Endothelial cell of umbilical vein (primary cell): ENCODE measurements at regions not wholly inside any gene's neighbourhood (a gene's known extent, or its start where the extent isn't known, plus 50 kb on each side); places are given as distances from the start of the nearest gene placed in this dataset.

Experiments used
- BruUV-seq: library from RNA; stranded (reverse); fragments of 400-500 nt; replicated peaks from 2 replicates; lab custom pipeline; 2021; lab: Mats Ljungman, UMichigan
- CTCF ChIA-PET: fragments of 300-600, 350-600 bp; sonication (Branson Sonifier 250); formaldehyde crosslinking; loops from one replicate; lab custom pipeline; 2021; ENCODE audit warnings: antibody characterized with exemption, inconsistent platforms; lab: Charles Lee
- POLR2A ChIA-PET: fragments of 300-600, 350-600 bp; sonication (Branson Sonifier 250); formaldehyde crosslinking; loops from one replicate; lab custom pipeline; 2021; ENCODE audit warnings: antibody characterized with exemption, inconsistent platforms; lab: Charles Lee
- DNase-seq: peaks from one replicate; pipeline ENCODE4 v3.0.0-alpha.2; 2011; ENCODE audit warnings: low read depth, low spot score
- FAIRE-seq: peaks from 2 replicates; lab custom pipeline; 2011; peaks lifted over from hg19 to GRCh38; lab: Jason Lieb, UNC
- H2AFZ ChIP-seq: 2 replicates; pipeline ENCODE4 v1.6.0; 2012; ENCODE audit warnings: low read depth, low read length, control low read depth, inconsistent platforms
- H3K27ac ChIP-seq: 2 replicates; pipeline ENCODE4 v1.5.1; 2011; ENCODE audit warnings: low read depth, mild to moderate bottlenecking, control low read depth, low read length, moderate library complexity; ENCODE audit not compliant: insufficient read depth
- H3K27me3 ChIP-seq, 2 experiments: 2 replicates each; pipeline versions ENCODE4 v1.6.0 to v1.6.1; 2011; ENCODE audit warnings: low read length in 2 of 2, mixed read lengths in 1 of 2; ENCODE audit not compliant: control insufficient read depth in 2 of 2, insufficient read depth in 2 of 2
- H3K36me3 ChIP-seq, 2 experiments: 2 replicates in 1 of 2; 3 replicates in 1 of 2; pipeline ENCODE4 v1.5.1; 2011; ENCODE audit warnings: low read length in 2 of 2, mild to moderate bottlenecking in 1 of 2, moderate library complexity in 1 of 2; ENCODE audit not compliant: control insufficient read depth in 2 of 2, insufficient read depth in 2 of 2; ENCODE audit errors: extremely low read depth in 1 of 2
- H3K4me1 ChIP-seq: 3 replicates; pipeline ENCODE4 v1.5.1; 2011; ENCODE audit warnings: mild to moderate bottlenecking, low read length; ENCODE audit not compliant: control insufficient read depth, insufficient read depth; ENCODE audit errors: extremely low read depth
- H3K4me2 ChIP-seq: 2 replicates; pipeline ENCODE4 v1.6.1; 2011; ENCODE audit warnings: low read length, control low read depth, mixed read lengths; ENCODE audit not compliant: insufficient read depth
- H3K4me3 ChIP-seq, 3 experiments: fragments of 200-600 bp in 1 of 3; sonication (generic), shearing (Covaris generic) in 1 of 3; replicated peaks in 1 of 3; 2 replicates each; pipeline ENCODE4 v1.5.1; 2011 to 2016; ENCODE audit warnings: control low read depth in 3 of 3, low read length in 3 of 3, mild to moderate bottlenecking in 2 of 3, inconsistent platforms in 1 of 3, low read depth in 1 of 3, moderate library complexity in 1 of 3; ENCODE audit not compliant: insufficient read depth in 1 of 3
- H3K79me2 ChIP-seq: 2 replicates; pipeline ENCODE4 v1.6.0; 2012; ENCODE audit warnings: low read length, inconsistent platforms; ENCODE audit not compliant: control insufficient read depth, insufficient read depth
- H3K9ac ChIP-seq: replicated peaks from 2 replicates; pipeline ENCODE3; 2011; ENCODE audit warnings: low read length, control low read depth; ENCODE audit not compliant: insufficient read depth; ENCODE audit errors: extremely low read depth
- H3K9me1 ChIP-seq: replicated peaks from 3 replicates; pipeline ENCODE4 v1.6.0; 2011; ENCODE audit warnings: mild to moderate bottlenecking, low read length; ENCODE audit not compliant: control insufficient read depth, insufficient read depth; ENCODE audit errors: extremely low read depth
- H3K9me3 ChIP-seq: replicated peaks from 2 replicates; pipeline ENCODE4 v1.5.1; 2012; ENCODE audit warnings: low read length, inconsistent platforms; ENCODE audit not compliant: control insufficient read depth, insufficient read depth
- H4K20me1 ChIP-seq: replicated peaks from 2 replicates; pipeline ENCODE3; 2011; ENCODE audit warnings: mild to moderate bottlenecking, low read length; ENCODE audit not compliant: control insufficient read depth, insufficient read depth; ENCODE audit errors: extremely low read depth
- EZH2 ChIP-seq: IDR thresholded peaks from 2 replicates; pipeline ENCODE4 v1.6.1; 2012; ENCODE audit warnings: borderline replicate concordance, low read depth, mild to moderate bottlenecking, moderate library complexity, low read length, inconsistent platforms; ENCODE audit not compliant: severe bottlenecking
- FOS ChIP-seq: IDR thresholded peaks from 2 replicates; pipeline ENCODE4 v1.6.1; 2011; ENCODE audit warnings: mild to moderate bottlenecking, low read length, moderate library complexity, borderline replicate concordance; ENCODE audit not compliant: insufficient read depth
- GATA2 ChIP-seq: IDR thresholded peaks from 2 replicates; pipeline ENCODE4 v1.7.0; 2011; ENCODE audit warnings: low read depth, mild to moderate bottlenecking, moderate library complexity, mixed read lengths, low read length; ENCODE audit not compliant: insufficient read length, insufficient read depth
- JUN ChIP-seq: IDR thresholded peaks from 2 replicates; pipeline ENCODE4 v1.6.1; 2011; ENCODE audit warnings: borderline replicate concordance, low read depth; ENCODE audit not compliant: insufficient read length, insufficient read depth
- MYC ChIP-seq: IDR thresholded peaks from one replicate; pipeline ENCODE4 v1.6.1; 2011; ENCODE audit warnings: mild to moderate bottlenecking, low read depth, low read length
- POLR2A ChIP-seq: IDR thresholded peaks from 2 replicates; pipeline ENCODE4 v1.6.1; 2012; ENCODE audit warnings: low read depth, mild to moderate bottlenecking, control low read depth, low read length
- POLR2AphosphoS5 ChIP-seq: IDR thresholded peaks from 2 replicates; pipeline ENCODE4 v1.6.1; 2012; ENCODE audit warnings: low read depth, mild to moderate bottlenecking, control low read depth, low read length, moderate library complexity; ENCODE audit not compliant: insufficient read depth
- dilution Hi-C: fragments of 300-500 bp; cut with MboI; formaldehyde crosslinking; loops from one replicate; pipeline ENCODE4 v1.15.0; 2019; ENCODE audit warnings: low sequenced_read_pairs; ENCODE audit not compliant: extremely low pct_ligation_motif_present
- intact Hi-C: fragments of 100-400 bp; cut with micrococcal nuclease; formaldehyde crosslinking; loops from one replicate; pipeline ENCODE4 v1.10.0; 2022
- TF ChIP-seq, protein P1 (sequence below), 2 donors: IDR thresholded peaks; 1 replicate in 1 of 2; 2 replicates in 1 of 2; pipeline ENCODE4 v1.5.1; 2011; ENCODE audit warnings: low read length in 2 of 2, mild to moderate bottlenecking in 2 of 2, moderate library complexity in 2 of 2, control low read depth in 1 of 2, inconsistent platforms in 1 of 2, low read depth in 1 of 2; ENCODE audit not compliant: insufficient read depth in 1 of 2; ENCODE audit errors: extremely low read depth in 1 of 2
- TF ChIP-seq, protein P2 (sequence below): IDR thresholded peaks from 2 replicates; pipeline ENCODE4 v1.6.1; 2011; ENCODE audit not compliant: insufficient read depth, insufficient read length

DNA sequence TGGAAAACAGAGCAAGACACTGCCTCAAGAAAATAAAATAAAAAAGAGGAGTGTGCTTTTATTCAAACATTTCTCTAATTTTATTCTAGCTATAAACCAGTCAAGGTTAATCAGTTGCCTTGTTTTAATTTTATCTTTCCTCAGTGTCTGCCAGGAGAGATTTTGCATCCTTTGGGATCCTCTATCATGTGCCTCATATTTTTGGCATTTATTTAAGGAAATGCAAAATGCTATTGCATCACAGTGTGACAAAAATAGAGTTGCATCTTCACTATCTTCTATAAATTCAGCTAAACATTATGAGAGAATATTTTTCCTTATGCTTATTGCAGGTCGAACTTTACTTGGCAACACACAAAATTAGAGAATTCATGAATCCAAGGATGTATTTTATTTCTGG lies 639.0 kb upstream of the KLF12 start:
- Histone ChIP-seq H2AFZ (no peak overlapping the region), H3K9me1 (no peaks in the 10 kb centered on the region), H4K20me1 (no peaks in the 10 kb centered on the region), H3K4me2 (no peak overlapping the region), H3K4me3 (no peak overlapping the region), H3K4me1 (no peaks in the 10 kb centered on the region), H3K9me3 (no peaks in the 10 kb centered on the region), H3K79me2 (no peaks in the 10 kb centered on the region), H3K27me3 (no peaks in the 10 kb centered on the region), H3K27ac (no peak overlapping the region), H3K36me3 (no peaks in the 10 kb centered on the region), H3K9ac (no peak overlapping the region)
- POLR2A ChIA-PET, result no interaction called here
- intact Hi-C loops, result loop anchor here (10.0 kb wide), 1 partner anchor 332 kb away; no protein-coding TSS in a partner anchor
- dilution Hi-C loops, result no loop called here
- CTCF ChIA-PET, result no interaction called here
- no TSS peak for BruUV-seq
- TF ChIP-seq GATA2 (no peak), EZH2 (no peak), FOS (no peak), MYC (no peak), POLR2AphosphoS5 (no peak), JUN (no peak), POLR2A (no peak)
- TF ChIP-seq, protein P1, sequence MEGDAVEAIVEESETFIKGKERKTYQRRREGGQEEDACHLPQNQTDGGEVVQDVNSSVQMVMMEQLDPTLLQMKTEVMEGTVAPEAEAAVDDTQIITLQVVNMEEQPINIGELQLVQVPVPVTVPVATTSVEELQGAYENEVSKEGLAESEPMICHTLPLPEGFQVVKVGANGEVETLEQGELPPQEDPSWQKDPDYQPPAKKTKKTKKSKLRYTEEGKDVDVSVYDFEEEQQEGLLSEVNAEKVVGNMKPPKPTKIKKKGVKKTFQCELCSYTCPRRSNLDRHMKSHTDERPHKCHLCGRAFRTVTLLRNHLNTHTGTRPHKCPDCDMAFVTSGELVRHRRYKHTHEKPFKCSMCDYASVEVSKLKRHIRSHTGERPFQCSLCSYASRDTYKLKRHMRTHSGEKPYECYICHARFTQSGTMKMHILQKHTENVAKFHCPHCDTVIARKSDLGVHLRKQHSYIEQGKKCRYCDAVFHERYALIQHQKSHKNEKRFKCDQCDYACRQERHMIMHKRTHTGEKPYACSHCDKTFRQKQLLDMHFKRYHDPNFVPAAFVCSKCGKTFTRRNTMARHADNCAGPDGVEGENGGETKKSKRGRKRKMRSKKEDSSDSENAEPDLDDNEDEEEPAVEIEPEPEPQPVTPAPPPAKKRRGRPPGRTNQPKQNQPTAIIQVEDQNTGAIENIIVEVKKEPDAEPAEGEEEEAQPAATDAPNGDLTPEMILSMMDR (IDR thresholded peaks at IDR 0.05; ENCODE audit: extremely low read depth in 1 of 2, insufficient read depth in 1 of 2, low read depth in 1 of 2, low read length in 2 of 2), result no peak
- TF ChIP-seq, protein P2, sequence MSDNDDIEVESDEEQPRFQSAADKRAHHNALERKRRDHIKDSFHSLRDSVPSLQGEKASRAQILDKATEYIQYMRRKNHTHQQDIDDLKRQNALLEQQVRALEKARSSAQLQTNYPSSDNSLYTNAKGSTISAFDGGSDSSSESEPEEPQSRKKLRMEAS, result no peak
- no peak for DNase-seq
- FAIRE-seq, result no peak
